Keratinocyte (primary cell): ENCODE measurements at regions not wholly inside any gene's neighbourhood (a gene's known extent, or its start where the extent isn't known, plus 50 kb on each side); places are given as distances from the start of the nearest gene placed in this dataset.

ENCODE experiments used
- DNase-seq: peaks from one replicate; pipeline ENCODE4 v3.0.0-alpha.2; 2011; ENCODE audit warnings: low read depth, missing footprints, low spot score
- FAIRE-seq: peaks from 2 replicates; lab custom pipeline; 2011; peaks lifted over from hg19 to GRCh38; lab: Jason Lieb, UNC
- H2AFZ ChIP-seq: 2 replicates; pipeline ENCODE4 v1.6.0; 2012; ENCODE audit warnings: low read length, control low read depth, inconsistent platforms; ENCODE audit not compliant: control insufficient read depth
- H3K27ac ChIP-seq: 2 replicates; pipeline ENCODE4 v1.5.1; 2011; ENCODE audit warnings: low read length; ENCODE audit not compliant: control insufficient read depth, insufficient read depth
- H3K27me3 ChIP-seq: 3 replicates; pipeline ENCODE4 v1.6.0; 2011; ENCODE audit warnings: low read length; ENCODE audit not compliant: control insufficient read depth, insufficient read depth; ENCODE audit errors: extremely low read depth
- H3K36me3 ChIP-seq, 2 experiments: 2 replicates in 1 of 2; 3 replicates in 1 of 2; pipeline ENCODE4 v1.5.1; 2011; ENCODE audit warnings: low read length in 2 of 2, mild to moderate bottlenecking in 1 of 2; ENCODE audit not compliant: control insufficient read depth in 2 of 2, insufficient read depth in 2 of 2; ENCODE audit errors: extremely low read depth in 1 of 2
- H3K4me1 ChIP-seq: 3 replicates; pipeline ENCODE4 v1.5.1; 2011; ENCODE audit warnings: low read length; ENCODE audit not compliant: control insufficient read depth, insufficient read depth; ENCODE audit errors: extremely low read depth
- H3K4me2 ChIP-seq: 3 replicates; pipeline ENCODE4 v1.6.0; 2011; ENCODE audit warnings: low read depth, low read length; ENCODE audit not compliant: control insufficient read depth, insufficient read depth; ENCODE audit errors: extremely low read depth
- H3K4me3 ChIP-seq, 3 experiments: fragments of 200-600 bp in 1 of 3; sonication (generic) in 1 of 3; 2 replicates in 2 of 3; 3 replicates in 1 of 3; pipeline ENCODE4 v1.5.1; 2011 to 2016; ENCODE audit warnings: low read length in 3 of 3, mild to moderate bottlenecking in 3 of 3, control low read depth in 2 of 3, inconsistent platforms in 1 of 3, low read depth in 1 of 3, mixed read lengths in 1 of 3, mixed run types in 1 of 3, moderate library complexity in 1 of 3; ENCODE audit not compliant: control insufficient read depth in 2 of 3, insufficient read depth in 2 of 3; ENCODE audit errors: extremely low read depth in 1 of 3
- H3K79me2 ChIP-seq: 2 replicates; pipeline ENCODE4 v1.6.0; 2012; ENCODE audit warnings: low read length; ENCODE audit not compliant: control insufficient read depth, insufficient read depth
- H3K9ac ChIP-seq: 3 replicates; pipeline ENCODE4 v1.6.0; 2011; ENCODE audit warnings: low read length; ENCODE audit not compliant: control insufficient read depth, insufficient read depth; ENCODE audit errors: extremely low read depth
- H3K9me1 ChIP-seq: 3 replicates; pipeline ENCODE4 v1.6.0; 2011; ENCODE audit warnings: low read length; ENCODE audit not compliant: control insufficient read depth, insufficient read depth; ENCODE audit errors: extremely low read depth
- H3K9me3 ChIP-seq: 2 replicates; pipeline ENCODE4 v1.5.1; 2012; ENCODE audit warnings: low read depth, low read length; ENCODE audit not compliant: control insufficient read depth
- H4K20me1 ChIP-seq: 3 replicates; pipeline ENCODE4 v1.6.0; 2011; ENCODE audit warnings: low read length; ENCODE audit not compliant: control insufficient read depth, insufficient read depth; ENCODE audit errors: extremely low read depth
- EZH2 ChIP-seq: IDR thresholded peaks from one replicate; pipeline ENCODE4 v1.6.1; 2012; ENCODE audit warnings: inconsistent platforms, mild to moderate bottlenecking, low read length, moderate library complexity
- dilution Hi-C: fragments of 300-500 bp; cut with MboI; formaldehyde crosslinking; loops from one replicate; pipeline ENCODE4 v1.7.0; 2020; ENCODE audit warnings: low sequenced_read_pairs; ENCODE audit not compliant: extremely low pct_ligation_motif_present
- TF ChIP-seq, protein P1 (sequence below), 3 experiments: IDR thresholded peaks in 1 of 3; conservative IDR thresholded peaks in 1 of 3; optimal IDR thresholded peaks in 1 of 3; 2 replicates in 2 of 3; 3 replicates in 1 of 3; pipeline versions ENCODE3 to v1.5.1; 2011; ENCODE audit warnings: low read length in 3 of 3, mild to moderate bottlenecking in 3 of 3, moderate library complexity in 2 of 3, control low read depth in 1 of 3, inconsistent platforms in 1 of 3; ENCODE audit not compliant: insufficient read depth in 2 of 3; ENCODE audit errors: extremely low read depth in 1 of 3

DNA sequence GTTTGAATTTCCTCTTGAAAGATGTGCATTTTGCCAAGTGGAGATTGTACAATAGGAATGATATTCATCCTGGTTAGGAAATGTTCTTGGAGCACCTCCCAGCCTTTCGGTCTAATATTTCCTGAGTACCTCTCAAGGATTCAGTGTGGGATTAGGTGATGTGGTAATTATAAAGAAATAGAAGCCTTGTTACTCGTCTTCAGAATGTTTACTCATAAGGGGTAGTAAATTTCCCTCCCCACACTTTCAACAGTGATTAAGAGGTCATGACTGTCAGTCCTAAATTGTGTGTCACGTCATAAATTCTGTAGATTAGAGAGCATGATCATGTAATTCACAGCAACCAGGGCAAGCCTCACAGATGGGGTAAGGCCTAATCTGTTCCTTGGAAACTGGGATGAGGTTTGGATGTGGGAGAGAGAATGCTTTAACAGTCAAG lies 633.1 kb upstream of the TBL1XR1 start:
- TF ChIP-seq, protein P1, sequence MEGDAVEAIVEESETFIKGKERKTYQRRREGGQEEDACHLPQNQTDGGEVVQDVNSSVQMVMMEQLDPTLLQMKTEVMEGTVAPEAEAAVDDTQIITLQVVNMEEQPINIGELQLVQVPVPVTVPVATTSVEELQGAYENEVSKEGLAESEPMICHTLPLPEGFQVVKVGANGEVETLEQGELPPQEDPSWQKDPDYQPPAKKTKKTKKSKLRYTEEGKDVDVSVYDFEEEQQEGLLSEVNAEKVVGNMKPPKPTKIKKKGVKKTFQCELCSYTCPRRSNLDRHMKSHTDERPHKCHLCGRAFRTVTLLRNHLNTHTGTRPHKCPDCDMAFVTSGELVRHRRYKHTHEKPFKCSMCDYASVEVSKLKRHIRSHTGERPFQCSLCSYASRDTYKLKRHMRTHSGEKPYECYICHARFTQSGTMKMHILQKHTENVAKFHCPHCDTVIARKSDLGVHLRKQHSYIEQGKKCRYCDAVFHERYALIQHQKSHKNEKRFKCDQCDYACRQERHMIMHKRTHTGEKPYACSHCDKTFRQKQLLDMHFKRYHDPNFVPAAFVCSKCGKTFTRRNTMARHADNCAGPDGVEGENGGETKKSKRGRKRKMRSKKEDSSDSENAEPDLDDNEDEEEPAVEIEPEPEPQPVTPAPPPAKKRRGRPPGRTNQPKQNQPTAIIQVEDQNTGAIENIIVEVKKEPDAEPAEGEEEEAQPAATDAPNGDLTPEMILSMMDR (optimal IDR thresholded peaks at IDR 0.05 in 1 of 3, IDR thresholded peaks at IDR 0.05 in 1 of 3, conservative IDR thresholded peaks at IDR 0.05 in 1 of 3; ENCODE audit: extremely low read depth in 1 of 3, insufficient read depth in 2 of 3, low read length in 3 of 3), result no peak
- no peak for TF ChIP-seq EZH2
- Histone ChIP-seq H3K9me3 (no peaks in the 10 kb centered on the region), H4K20me1 (no peaks in the 10 kb centered on the region), H3K4me3 (no peak overlapping the region), H3K27me3 (no peaks in the 10 kb centered on the region), H3K9ac (no peak overlapping the region), H3K36me3 (no peaks in the 10 kb centered on the region), H3K27ac (no peak overlapping the region), H3K4me1 (peaks cover 32% of the 10 kb centered on the region), H3K4me2 (no peak overlapping the region), H3K9me1 (no peaks in the 10 kb centered on the region), H3K79me2 (no peaks in the 10 kb centered on the region), H2AFZ (peak overlapping the region; percentile 1)
- DNase-seq (no peak), FAIRE-seq (no peak)
- dilution Hi-C loops, result no loop called here

DNA sequence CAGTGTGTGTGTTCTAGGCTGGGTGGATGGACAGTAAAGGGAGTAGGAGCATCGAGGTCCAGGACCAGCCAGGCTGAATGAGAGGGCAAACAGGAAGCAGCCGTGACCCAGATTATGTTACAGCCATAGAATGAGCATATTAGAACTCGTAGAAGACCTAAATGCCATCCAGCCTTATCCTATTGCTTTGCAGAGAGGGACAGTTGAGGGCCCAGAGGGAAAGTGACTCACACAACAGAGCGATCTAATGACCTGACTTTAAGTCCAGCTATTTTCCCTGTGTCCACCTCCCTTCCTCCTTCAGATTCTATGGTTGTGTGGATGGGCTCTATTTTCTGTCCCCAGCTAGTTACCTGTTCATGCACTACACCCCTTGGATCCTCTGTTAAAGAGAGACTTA lies 634.1 kb upstream of the TBL1XR1 start:
- dilution Hi-C loops, result no loop called here
- H3K4me3 ChIP-seq, result no peak overlapping the region
- H3K79me2 ChIP-seq, result no peaks in the 10 kb centered on the region
- no peak for FAIRE-seq
- H2AFZ ChIP-seq, result no peak overlapping the region
- H3K9ac ChIP-seq, result no peak overlapping the region
- H3K27ac ChIP-seq, result no peak overlapping the region
- TF ChIP-seq, protein P1 (optimal IDR thresholded peaks at IDR 0.05 in 1 of 3, IDR thresholded peaks at IDR 0.05 in 1 of 3, conservative IDR thresholded peaks at IDR 0.05 in 1 of 3; ENCODE audit: extremely low read depth in 1 of 3, insufficient read depth in 2 of 3, low read length in 3 of 3), result no peak
- no peak for TF ChIP-seq EZH2
- no peak overlapping the region for H3K4me2 ChIP-seq
- H3K36me3 ChIP-seq, result no peaks in the 10 kb centered on the region
- no peak for DNase-seq
- peaks cover 41% of the 10 kb centered on the region for H3K4me1 ChIP-seq
- no peaks in the 10 kb centered on the region for H4K20me1 ChIP-seq
- H3K9me1 ChIP-seq, result no peaks in the 10 kb centered on the region
- no peaks in the 10 kb centered on the region for H3K9me3 ChIP-seq
- H3K27me3 ChIP-seq, result no peaks in the 10 kb centered on the region
